Esophagus muscularis mucosa (tissue), 4 donors: ENCODE measurements at regions not wholly inside any gene's neighbourhood (a gene's known extent, or its start where the extent isn't known, plus 50 kb on each side); places are given as distances from the start of the nearest gene placed in this dataset.

Source experiments
- DNase-seq: peaks from one replicate; pipeline ENCODE4 v3.0.0-alpha.2; 2017; ENCODE audit errors: extremely low spot score
- H3K27ac ChIP-seq, 4 donors: fragments of 200-600 bp; sonication (generic); replicated peaks in 1 of 4; 1 replicate in 3 of 4; 2 replicates in 1 of 4; pipeline ENCODE4 v1.5.1; 2016 to 2019; ENCODE audit warnings: mild to moderate bottlenecking in 1 of 4
- H3K27me3 ChIP-seq, 4 donors: fragments of 200-600 bp; sonication (generic); one replicate each; pipeline versions ENCODE4 v1.5.1 to v1.6.0; 2016 to 2019
- H3K36me3 ChIP-seq, 4 donors: fragments of 200-600 bp; sonication (generic); one replicate each; pipeline ENCODE4 v1.5.1; 2016 to 2019
- H3K4me1 ChIP-seq, 4 donors: fragments of 200-600 bp; sonication (generic); one replicate each; pipeline ENCODE4 v1.5.1; 2016 to 2019
- H3K4me3 ChIP-seq, 4 donors: fragments of 200-600 bp; sonication (generic); 1 replicate in 2 of 4; 2 replicates in 2 of 4; pipeline ENCODE4 v1.5.1; 2016 to 2019; ENCODE audit warnings: mild to moderate bottlenecking in 4 of 4, moderate library complexity in 1 of 4
- H3K9me3 ChIP-seq, 4 donors: fragments of 200-600 bp; sonication (generic); 1 replicate in 3 of 4; 2 replicates in 1 of 4; pipeline ENCODE4 v1.5.1; 2016 to 2019
- EP300 ChIP-seq: sonication (generic); formaldehyde crosslinking; IDR thresholded peaks from one replicate; pipeline ENCODE4 v1.6.1; 2017; ENCODE audit warnings: antibody characterized with exemption
- POLR2A ChIP-seq: fragments of 450-650 bp; IDR thresholded peaks from one replicate; pipeline ENCODE4 v1.6.1; 2017; ENCODE audit warnings: antibody characterized with exemption, moderate library complexity, mild to moderate bottlenecking, low read depth
- POLR2AphosphoS5 ChIP-seq, 2 donors: sonication (generic); formaldehyde crosslinking; IDR thresholded peaks; one replicate each; pipeline ENCODE4 v1.6.1; 2017; ENCODE audit warnings: antibody characterized with exemption in 2 of 2
- WGBS: methylation state at CpG from one replicate; pipeline ENCODE4 v1.1.5; 2018; 5-methylcytosine and 5-hydroxymethylcytosine counted together
- intact Hi-C: fragments of 100-400 bp; cut with DNase I; formaldehyde crosslinking; loops from one replicate; pipeline ENCODE4 v1.15.1; 2023
- TF ChIP-seq, protein P1 (sequence below), 3 experiments: fragments of 200-600 bp in 2 of 3; fragments of 450-650 bp in 1 of 3; sonication (generic) in 2 of 3; IDR thresholded peaks; one replicate each; pipeline ENCODE4 v1.5.1; 2017 to 2019; ENCODE audit warnings: antibody characterized with exemption in 3 of 3, mild to moderate bottlenecking in 2 of 3, moderate library complexity in 1 of 3

DNA sequence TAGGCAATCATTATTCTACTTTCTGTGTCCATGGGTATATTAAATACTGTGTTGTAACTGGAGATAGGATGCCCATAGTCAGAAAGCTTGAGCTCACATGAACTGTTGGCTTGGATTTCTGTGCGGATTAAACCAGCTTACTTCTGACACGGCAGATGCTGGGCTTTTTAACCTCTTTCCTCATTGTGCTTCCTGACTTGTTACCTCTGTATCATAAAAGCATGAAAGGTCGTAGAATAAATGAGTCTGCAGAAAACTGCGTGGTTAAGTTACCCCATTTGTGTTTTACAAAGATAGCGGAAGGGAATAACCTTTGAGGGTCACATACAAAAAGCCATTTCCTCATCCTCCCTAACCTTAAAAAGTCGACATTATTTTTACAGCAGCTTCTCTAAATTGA is 199.5 kb upstream of the DMRT1 start:
- DNase-seq: no peak
- intact Hi-C loops: no loop called here
- peaks cover 13 to 21% (median 17%) of the 10 kb centered on the region in 4 donors for H3K4me1 ChIP-seq
- 59% methylated on average over 6 of the region's 6 CpGs for WGBS
- H3K27me3 ChIP-seq: no peaks in the 10 kb centered on the region
- peak overlapping the region; percentile 10 to 54 (median 45) for H3K27ac ChIP-seq
- H3K36me3 ChIP-seq: no peaks in the 10 kb centered on the region
- no peak for TF ChIP-seq POLR2A
- TF ChIP-seq, protein P1, sequence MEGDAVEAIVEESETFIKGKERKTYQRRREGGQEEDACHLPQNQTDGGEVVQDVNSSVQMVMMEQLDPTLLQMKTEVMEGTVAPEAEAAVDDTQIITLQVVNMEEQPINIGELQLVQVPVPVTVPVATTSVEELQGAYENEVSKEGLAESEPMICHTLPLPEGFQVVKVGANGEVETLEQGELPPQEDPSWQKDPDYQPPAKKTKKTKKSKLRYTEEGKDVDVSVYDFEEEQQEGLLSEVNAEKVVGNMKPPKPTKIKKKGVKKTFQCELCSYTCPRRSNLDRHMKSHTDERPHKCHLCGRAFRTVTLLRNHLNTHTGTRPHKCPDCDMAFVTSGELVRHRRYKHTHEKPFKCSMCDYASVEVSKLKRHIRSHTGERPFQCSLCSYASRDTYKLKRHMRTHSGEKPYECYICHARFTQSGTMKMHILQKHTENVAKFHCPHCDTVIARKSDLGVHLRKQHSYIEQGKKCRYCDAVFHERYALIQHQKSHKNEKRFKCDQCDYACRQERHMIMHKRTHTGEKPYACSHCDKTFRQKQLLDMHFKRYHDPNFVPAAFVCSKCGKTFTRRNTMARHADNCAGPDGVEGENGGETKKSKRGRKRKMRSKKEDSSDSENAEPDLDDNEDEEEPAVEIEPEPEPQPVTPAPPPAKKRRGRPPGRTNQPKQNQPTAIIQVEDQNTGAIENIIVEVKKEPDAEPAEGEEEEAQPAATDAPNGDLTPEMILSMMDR (IDR thresholded peaks at IDR 0.05): no peak
- no peak for TF ChIP-seq EP300
- no peak for TF ChIP-seq POLR2AphosphoS5 (IDR thresholded peaks at IDR 0.05)
- H3K4me3 ChIP-seq: no peak overlapping the region
- H3K9me3 ChIP-seq: no peaks in the 10 kb centered on the region

DNA sequence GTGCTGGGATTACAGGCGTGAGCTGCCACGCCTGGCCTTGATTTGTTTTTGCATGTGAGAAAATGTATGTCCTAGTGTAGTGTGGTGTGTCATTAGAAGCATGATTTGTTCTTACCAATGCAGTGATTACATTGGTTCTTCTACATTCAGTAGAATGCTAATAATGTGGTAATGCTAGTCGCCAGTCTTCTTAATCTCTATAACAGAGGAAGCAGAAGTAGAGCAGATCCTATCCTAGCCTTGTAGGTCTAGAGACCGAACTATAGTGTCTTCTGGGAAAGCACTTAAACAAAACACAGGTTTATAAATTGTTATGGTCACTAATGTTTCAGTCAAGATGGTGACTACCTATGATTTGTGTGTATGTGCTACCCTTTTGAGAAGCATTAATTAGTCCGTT is 197.5 kb upstream of the DMRT1 start:
- TF ChIP-seq POLR2A (no peak), EP300 (no peak)
- DNase-seq: no peak
- Histone ChIP-seq H3K9me3 (no peaks in the 10 kb centered on the region), H3K4me3 (no peak overlapping the region), H3K4me1 (peaks cover 20 to 32% (median 25%) of the 10 kb centered on the region in 4 donors), H3K27ac (no peak overlapping the region), H3K36me3 (no peaks in the 10 kb centered on the region), H3K27me3 (no peaks in the 10 kb centered on the region)
- 90% methylated on average over 5 of the region's 5 CpGs for WGBS
- intact Hi-C loops: no loop called here

DNA sequence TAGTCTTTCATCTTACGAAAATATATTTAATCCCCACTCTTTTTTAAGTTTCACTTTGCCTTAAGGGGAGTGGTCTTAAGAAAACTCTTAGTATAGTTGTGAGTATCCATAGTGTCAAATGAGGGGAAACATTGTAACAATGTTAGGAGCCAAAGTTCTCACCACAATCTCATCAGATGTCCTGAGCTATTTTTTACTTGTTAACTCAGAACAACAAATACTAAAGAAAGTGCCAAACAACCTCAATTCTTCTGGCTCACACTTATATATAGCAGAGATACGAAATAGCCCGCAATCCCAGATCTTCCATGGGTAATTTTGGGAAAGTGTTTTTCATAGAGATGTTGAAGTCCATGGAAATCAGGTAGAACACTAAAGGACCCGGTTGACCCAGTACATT is 194.0 kb upstream of the DMRT1 start:
- Histone ChIP-seq H3K4me1 (peaks cover 36 to 44% (median 37%) of the 10 kb centered on the region in 4 donors), H3K27me3 (no peaks in the 10 kb centered on the region), H3K36me3 (no peaks in the 10 kb centered on the region), H3K4me3 (no peak overlapping the region), H3K27ac (no peak overlapping the region), H3K9me3 (no peaks in the 10 kb centered on the region)
- WGBS: 95% methylated on average over 4 of the region's 4 CpGs
- TF ChIP-seq, protein P1 (IDR thresholded peaks at IDR 0.05): no peak
- no peak for TF ChIP-seq POLR2A
- no peak for TF ChIP-seq EP300
- TF ChIP-seq POLR2AphosphoS5 (IDR thresholded peaks at IDR 0.05): no peak
- intact Hi-C loops: no loop called here
- DNase-seq: no peak

DNA sequence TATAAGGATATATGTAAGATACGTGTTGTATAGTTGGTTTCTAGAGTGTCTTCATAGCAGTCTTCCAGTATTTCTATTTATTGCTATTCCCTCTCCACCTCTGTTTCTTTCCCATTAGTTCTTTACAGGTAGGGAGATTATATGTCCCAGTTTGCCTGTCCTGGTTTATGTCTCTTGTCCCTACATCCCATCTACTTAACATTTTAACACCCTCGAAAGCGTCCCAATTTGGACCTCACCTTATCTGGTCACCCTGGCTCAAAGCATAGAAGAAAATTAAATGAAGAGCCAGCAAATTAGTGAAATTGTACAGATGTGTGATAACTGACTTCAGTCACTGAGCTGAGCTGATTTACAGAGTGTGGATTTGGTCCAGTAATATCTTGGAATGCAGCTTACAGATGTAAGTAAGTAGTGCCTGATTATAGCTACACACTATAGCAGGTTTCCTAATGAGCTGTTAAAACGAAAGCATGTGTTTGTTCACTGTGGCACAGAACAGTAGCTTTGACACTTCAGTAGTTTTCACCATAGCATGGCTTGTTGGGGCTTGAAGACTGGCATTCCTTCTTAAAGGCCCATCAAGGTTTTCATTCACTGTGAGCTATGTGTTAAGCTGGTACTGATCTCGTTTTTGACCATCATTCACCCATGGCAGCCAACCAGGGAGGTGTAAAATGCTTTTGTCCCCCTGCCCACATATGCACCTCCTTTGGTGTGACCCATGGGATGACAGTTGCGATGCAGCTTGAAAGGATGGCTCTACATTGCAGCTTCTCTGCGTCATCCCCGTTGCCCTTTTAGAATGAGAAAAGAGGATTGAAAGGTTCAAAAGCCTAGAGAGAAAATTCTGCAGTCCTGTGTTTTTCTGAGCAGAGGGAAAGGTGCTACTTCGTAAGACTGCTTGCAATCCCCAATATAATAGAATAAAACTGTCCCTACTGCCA is 192.1 kb upstream of the DMRT1 start:
- Histone ChIP-seq H3K9me3 (no peaks in the 10 kb centered on the region), H3K4me1 (peaks cover 37 to 51% (median 41%) of the 10 kb centered on the region in 4 donors), H3K36me3 (no peaks in the 10 kb centered on the region), H3K27ac (peak overlapping the region in 2 of 4 donors; percentile 10 to 22), H3K4me3 (peak overlapping the region in 1 of 4 donors; percentile 17), H3K27me3 (no peaks in the 10 kb centered on the region)
- no peak for TF ChIP-seq EP300
- TF ChIP-seq, protein P1 (IDR thresholded peaks at IDR 0.05): no peak
- TF ChIP-seq POLR2A: no peak
- TF ChIP-seq POLR2AphosphoS5 (IDR thresholded peaks at IDR 0.05): no peak
- 67% methylated on average over 9 of the region's 9 CpGs for WGBS
- DNase-seq: peak; percentile 29
- intact Hi-C loops: no loop called here

DNA sequence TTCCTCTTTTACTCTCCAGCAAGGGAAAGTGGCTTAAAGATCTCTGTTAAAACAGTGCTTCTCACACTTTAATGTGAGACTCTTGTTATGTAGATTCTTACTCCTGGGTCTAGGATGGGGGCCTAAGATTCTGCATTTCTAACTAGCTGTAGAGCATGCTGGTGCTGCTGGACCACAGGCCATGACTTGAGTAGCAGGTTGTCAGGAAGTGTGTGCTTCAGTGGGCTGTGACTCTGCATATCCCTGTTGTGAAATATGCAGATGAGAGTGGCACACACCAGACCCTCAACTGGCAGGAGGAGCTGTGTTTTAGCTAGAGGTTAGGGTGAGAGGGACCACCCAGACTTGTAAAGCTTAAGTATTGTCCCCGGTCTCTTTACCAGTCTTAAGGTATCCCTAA is 191.1 kb upstream of the DMRT1 start:
- intact Hi-C loops: no loop called here
- 69% methylated on average over 1 of the region's 1 CpG for WGBS
- Histone ChIP-seq H3K4me3 (peak overlapping the region in 2 of 4 donors; percentile 9 to 17), H3K27me3 (no peaks in the 10 kb centered on the region), H3K27ac (peak overlapping the region in 2 of 4 donors; percentile 0 to 9), H3K36me3 (no peaks in the 10 kb centered on the region), H3K9me3 (no peaks in the 10 kb centered on the region), H3K4me1 (peaks cover 37 to 53% (median 42%) of the 10 kb centered on the region in 4 donors)
- TF ChIP-seq EP300: no peak
- TF ChIP-seq, protein P1 (IDR thresholded peaks at IDR 0.05): no peak
- no peak for TF ChIP-seq POLR2AphosphoS5 (IDR thresholded peaks at IDR 0.05)
- TF ChIP-seq POLR2A: no peak
- DNase-seq: peak; percentile 80
